ENCODE measurements at regions not wholly inside any gene's neighbourhood (a gene's known extent, or its start where the extent isn't known, plus 50 kb on each side); places are given as distances from the start of the nearest gene placed in this dataset.

DNA sequence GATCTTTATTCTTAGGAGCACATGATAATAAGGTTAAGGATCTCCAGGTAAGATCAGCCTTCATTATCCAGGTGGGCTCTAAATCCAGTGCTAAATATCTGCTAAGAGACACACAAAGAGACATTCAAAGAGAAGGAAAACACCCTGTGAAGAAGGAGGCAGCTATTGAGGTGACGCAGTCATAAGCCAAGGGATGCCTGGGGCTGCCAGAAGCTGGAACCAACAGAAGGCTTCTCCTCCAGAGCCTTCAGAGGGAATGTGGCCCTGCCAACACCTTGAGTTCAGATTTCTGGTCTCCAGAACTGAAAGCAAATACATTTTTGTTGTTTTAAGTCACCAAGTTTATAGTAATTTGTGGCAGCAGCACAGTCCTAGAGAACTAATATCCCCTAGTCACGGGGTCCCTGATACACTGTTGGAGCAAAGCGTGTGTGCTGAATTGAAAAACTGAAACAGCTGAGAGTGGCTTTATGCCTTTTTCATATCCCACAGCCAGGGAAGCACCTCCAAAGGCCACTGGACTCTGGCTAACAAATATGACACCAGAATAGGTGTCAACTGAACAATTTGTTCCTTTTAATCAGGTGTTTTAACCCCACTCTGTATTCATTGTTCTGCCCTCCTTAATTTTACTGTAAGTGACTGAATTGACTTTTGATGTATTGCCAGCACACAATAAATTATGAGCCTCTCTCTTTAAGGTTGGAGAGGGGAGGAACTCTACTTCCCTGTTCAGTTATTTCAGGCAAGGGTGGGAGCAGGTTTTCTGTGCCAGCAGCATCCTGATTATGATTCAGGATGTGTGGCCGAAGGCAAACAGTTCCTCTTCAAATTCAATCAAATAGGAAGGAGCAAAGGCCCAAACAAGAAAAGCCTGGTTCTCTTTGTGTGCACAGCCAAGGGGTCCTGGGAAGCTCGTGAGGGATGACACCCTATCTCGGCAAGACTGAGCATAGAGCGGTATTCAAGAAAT lies 151.8 kb upstream of the HES1 start:
- Histone ChIP-seq H3K79me2 (no peaks in the 10 kb centered on the region), H3K9me3 (ENCODE audit: control insufficient read depth, low read length) (no peaks in the 10 kb centered on the region), H3K9ac (no peak overlapping the region), H3K36me3 (ENCODE audit: control insufficient read depth, insufficient read depth, low read length) (no peaks in the 10 kb centered on the region), H3K27ac (peak overlapping the region; percentile 18), H3K27me3 (ENCODE audit: control insufficient read depth, insufficient read depth, low read length) (no peaks in the 10 kb centered on the region), H3K4me1 (peaks cover 8% of the 10 kb centered on the region), H3K4me2 (ENCODE audit: low read length) (no peak overlapping the region), H3K4me3 (ENCODE audit: low read depth, low read length) (no peak overlapping the region), H2AFZ (no peak overlapping the region)
- TF ChIP-seq, protein P1, sequence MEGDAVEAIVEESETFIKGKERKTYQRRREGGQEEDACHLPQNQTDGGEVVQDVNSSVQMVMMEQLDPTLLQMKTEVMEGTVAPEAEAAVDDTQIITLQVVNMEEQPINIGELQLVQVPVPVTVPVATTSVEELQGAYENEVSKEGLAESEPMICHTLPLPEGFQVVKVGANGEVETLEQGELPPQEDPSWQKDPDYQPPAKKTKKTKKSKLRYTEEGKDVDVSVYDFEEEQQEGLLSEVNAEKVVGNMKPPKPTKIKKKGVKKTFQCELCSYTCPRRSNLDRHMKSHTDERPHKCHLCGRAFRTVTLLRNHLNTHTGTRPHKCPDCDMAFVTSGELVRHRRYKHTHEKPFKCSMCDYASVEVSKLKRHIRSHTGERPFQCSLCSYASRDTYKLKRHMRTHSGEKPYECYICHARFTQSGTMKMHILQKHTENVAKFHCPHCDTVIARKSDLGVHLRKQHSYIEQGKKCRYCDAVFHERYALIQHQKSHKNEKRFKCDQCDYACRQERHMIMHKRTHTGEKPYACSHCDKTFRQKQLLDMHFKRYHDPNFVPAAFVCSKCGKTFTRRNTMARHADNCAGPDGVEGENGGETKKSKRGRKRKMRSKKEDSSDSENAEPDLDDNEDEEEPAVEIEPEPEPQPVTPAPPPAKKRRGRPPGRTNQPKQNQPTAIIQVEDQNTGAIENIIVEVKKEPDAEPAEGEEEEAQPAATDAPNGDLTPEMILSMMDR (IDR thresholded peaks at IDR 0.05): no peak

DNA sequence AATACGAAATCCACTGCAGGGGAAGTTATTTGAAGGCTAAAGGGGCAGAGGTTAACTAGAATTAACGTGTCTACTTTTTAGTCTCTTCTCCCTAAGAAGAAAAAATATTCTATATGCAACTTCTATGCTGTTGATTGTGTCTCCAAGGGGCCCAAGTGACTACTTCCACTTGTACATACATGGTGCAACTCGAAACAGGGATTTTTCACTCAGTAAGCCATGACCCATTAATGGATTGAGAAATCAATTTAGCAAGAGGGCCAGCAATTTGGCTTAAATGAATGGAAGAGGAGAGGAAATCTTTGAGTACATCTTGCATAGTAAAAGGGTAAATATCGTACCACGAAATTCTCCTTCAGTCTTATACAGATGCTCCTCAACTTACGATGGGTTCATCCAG lies 151.1 kb upstream of the HES1 start:
- no peaks in the 10 kb centered on the region for H3K36me3 ChIP-seq (ENCODE audit: control insufficient read depth, insufficient read depth, low read length)

DNA sequence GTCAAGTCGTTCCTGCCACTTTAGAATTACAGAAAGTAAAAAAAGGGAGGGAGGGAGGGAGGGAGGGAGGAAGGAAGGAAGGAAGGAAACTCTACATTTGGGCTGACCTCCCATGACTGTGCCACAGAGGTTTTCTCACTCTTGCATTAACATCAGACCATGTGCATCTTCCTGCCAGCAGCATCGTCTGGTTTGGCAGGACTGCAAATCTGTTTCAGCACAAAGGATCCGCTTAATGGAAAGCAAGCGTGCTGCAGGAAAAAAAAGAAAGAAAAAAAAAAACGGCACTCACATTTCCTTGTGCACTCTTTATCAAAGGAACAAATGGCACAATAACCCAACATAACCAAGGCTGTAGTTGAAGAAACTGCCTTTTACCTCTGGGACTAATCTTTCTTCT lies 148.8 kb upstream of the HES1 start:
- H3K79me2 ChIP-seq: no peaks in the 10 kb centered on the region
- no peaks in the 10 kb centered on the region for H3K9me3 ChIP-seq (ENCODE audit: control insufficient read depth, low read length)
- no peaks in the 10 kb centered on the region for H3K36me3 ChIP-seq (ENCODE audit: control insufficient read depth, insufficient read depth, low read length)
- H3K4me1 ChIP-seq: no peaks in the 10 kb centered on the region
- no peaks in the 10 kb centered on the region for H3K27me3 ChIP-seq (ENCODE audit: control insufficient read depth, insufficient read depth, low read length)
- H3K27ac ChIP-seq: no peak overlapping the region
- no peak overlapping the region for H3K4me3 ChIP-seq (ENCODE audit: low read depth, low read length)
- H3K4me2 ChIP-seq (ENCODE audit: low read length): no peak overlapping the region
- TF ChIP-seq, protein P1 (IDR thresholded peaks at IDR 0.05): no peak
- no peak overlapping the region for H3K9ac ChIP-seq
- no peak overlapping the region for H2AFZ ChIP-seq

More for the DNA sequence above, 151.1 kb upstream of the HES1 start:
- Histone ChIP-seq H3K4me3 (ENCODE audit: low read depth, low read length) (no peak overlapping the region), H3K27me3 (ENCODE audit: control insufficient read depth, insufficient read depth, low read length) (no peaks in the 10 kb centered on the region), H3K4me1 (peaks cover 8% of the 10 kb centered on the region), H3K4me2 (ENCODE audit: low read length) (no peak overlapping the region), H3K9ac (no peak overlapping the region), H3K9me3 (ENCODE audit: control insufficient read depth, low read length) (no peaks in the 10 kb centered on the region), H3K79me2 (no peaks in the 10 kb centered on the region), H3K27ac (no peak overlapping the region), H2AFZ (no peak overlapping the region)
- TF ChIP-seq, protein P1 (IDR thresholded peaks at IDR 0.05): no peak

DNA sequence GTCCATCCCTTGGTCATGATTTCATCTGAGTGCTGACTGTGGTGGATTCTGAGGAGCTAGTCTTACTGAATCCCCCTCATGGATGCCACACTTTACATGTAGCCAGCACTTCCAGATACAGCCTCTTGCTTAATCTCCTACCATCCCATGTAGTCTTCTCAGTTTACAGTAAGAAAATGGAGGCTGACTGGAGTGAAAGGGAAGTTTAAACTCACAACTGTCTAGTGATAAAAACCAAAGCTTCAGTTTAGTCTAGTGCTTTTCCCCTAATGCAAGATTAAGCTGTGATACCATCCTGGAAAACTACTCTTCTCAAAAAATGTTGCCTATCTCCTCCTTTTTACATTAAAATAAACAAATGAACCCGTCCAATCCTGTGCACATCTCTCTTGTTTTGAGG lies 146.8 kb upstream of the HES1 start:
- no peak overlapping the region for H3K4me2 ChIP-seq (ENCODE audit: low read length)
- no peak overlapping the region for H3K27ac ChIP-seq
- no peak overlapping the region for H3K9ac ChIP-seq
- H3K36me3 ChIP-seq (ENCODE audit: control insufficient read depth, insufficient read depth, low read length): no peaks in the 10 kb centered on the region
- H3K79me2 ChIP-seq: no peaks in the 10 kb centered on the region
- no peak overlapping the region for H2AFZ ChIP-seq
- H3K4me1 ChIP-seq: no peaks in the 10 kb centered on the region
- no peaks in the 10 kb centered on the region for H3K27me3 ChIP-seq (ENCODE audit: control insufficient read depth, insufficient read depth, low read length)
- TF ChIP-seq, protein P1 (IDR thresholded peaks at IDR 0.05): no peak
- no peaks in the 10 kb centered on the region for H3K9me3 ChIP-seq (ENCODE audit: control insufficient read depth, low read length)
- no peak overlapping the region for H3K4me3 ChIP-seq (ENCODE audit: low read depth, low read length)
